ENCODE measurements at regions not wholly inside any gene's neighbourhood (a gene's known extent, or its start where the extent isn't known, plus 50 kb on each side); places are given as distances from the start of the nearest gene placed in this dataset.

DNA sequence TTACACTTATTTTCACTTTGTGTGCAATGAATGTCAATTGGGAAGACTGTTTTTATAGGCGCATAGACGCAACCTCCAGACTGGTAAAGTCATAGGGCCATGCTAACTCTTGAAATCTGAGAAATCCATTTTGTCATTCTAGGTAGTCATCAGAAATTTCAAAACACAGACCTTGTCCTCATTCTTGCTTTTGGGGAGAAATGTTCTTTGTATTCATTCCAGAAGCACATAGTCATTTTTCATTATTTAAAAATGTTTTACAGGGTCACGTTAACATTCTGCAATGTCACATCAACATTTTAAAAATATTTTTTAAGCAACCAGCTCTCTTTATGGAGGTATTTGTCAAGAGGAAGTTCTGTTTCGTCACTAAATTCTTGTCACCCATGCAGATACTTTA is 898.4 kb downstream of the PDCD6IP start:
- no TSS peak for BruUV-seq (replicated peaks)
- no peak for ATAC-seq
- ChIA-PET CTCF (no interaction called here), POLR2A (no interaction called here)
- Histone ChIP-seq H3K9me3 (ENCODE audit: control insufficient read depth, insufficient read depth, low read depth, low read length) (no peaks in the 10 kb centered on the region), H3K27me3 (ENCODE audit: control insufficient read depth, insufficient read depth, low read length) (no peaks in the 10 kb centered on the region), H3K4me3 (ENCODE audit: low read depth in 2 of 2, low read length in 2 of 2) (no peak overlapping the region), H3K36me3 (ENCODE audit: control insufficient read depth, insufficient read depth, low read length) (no peaks in the 10 kb centered on the region), H3K4me1 (ENCODE audit: control insufficient read depth, insufficient read depth, low read length) (no peaks in the 10 kb centered on the region), H3K27ac (ENCODE audit: low read length) (no peak overlapping the region)
- intact Hi-C loops (cut with micrococcal nuclease; ENCODE audit: unreplicated experiment) (no loop called here), in situ Hi-C loops (cut with HindIII; ENCODE audit: low pct_unique_long_range_greater_than_20kb, low sequenced_read_pairs) (no loop called here)
- DNase-seq (ENCODE audit: low read depth, low spot score), result no peak
- TF ChIP-seq, protein P1, sequence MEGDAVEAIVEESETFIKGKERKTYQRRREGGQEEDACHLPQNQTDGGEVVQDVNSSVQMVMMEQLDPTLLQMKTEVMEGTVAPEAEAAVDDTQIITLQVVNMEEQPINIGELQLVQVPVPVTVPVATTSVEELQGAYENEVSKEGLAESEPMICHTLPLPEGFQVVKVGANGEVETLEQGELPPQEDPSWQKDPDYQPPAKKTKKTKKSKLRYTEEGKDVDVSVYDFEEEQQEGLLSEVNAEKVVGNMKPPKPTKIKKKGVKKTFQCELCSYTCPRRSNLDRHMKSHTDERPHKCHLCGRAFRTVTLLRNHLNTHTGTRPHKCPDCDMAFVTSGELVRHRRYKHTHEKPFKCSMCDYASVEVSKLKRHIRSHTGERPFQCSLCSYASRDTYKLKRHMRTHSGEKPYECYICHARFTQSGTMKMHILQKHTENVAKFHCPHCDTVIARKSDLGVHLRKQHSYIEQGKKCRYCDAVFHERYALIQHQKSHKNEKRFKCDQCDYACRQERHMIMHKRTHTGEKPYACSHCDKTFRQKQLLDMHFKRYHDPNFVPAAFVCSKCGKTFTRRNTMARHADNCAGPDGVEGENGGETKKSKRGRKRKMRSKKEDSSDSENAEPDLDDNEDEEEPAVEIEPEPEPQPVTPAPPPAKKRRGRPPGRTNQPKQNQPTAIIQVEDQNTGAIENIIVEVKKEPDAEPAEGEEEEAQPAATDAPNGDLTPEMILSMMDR (IDR thresholded peaks at IDR 0.05), result no peak
- no peak for TF ChIP-seq SIN3A (IDR thresholded peaks at IDR 0.05; ENCODE audit: borderline replicate concordance, insufficient read depth, low read depth, low read length)
- no peak for TF ChIP-seq TCF7L2 (IDR thresholded peaks at IDR 0.05; ENCODE audit: low read depth, low read length)
- TF ChIP-seq POLR2AphosphoS5 (IDR thresholded peaks at IDR 0.05; ENCODE audit: low read depth, low read length), result no peak

DNA sequence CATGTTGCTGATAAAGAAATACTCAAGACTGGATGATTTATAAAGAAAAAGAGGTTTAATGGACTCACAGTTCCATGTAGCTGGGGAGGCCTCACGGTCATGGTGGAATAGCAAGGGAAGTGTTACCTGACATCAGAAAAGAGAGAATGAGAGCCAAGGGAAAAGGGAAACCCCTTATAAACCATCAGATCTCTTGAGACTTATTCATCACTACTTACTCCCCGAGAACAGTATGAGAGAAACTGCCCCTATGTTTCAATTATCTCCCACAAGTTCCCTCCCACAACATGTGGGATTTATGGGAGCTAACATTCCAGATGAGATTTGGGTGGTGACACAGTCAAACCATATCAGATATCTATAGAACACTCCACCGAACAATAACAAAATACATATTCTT is 904.6 kb downstream of the PDCD6IP start:
- ChIA-PET CTCF (no interaction called here), POLR2A (no interaction called here)
- BruUV-seq (replicated peaks), result no TSS peak
- no peak for DNase-seq (ENCODE audit: low read depth, low spot score)
- no peaks in the 10 kb centered on the region for H3K4me1 ChIP-seq (ENCODE audit: control insufficient read depth, insufficient read depth, low read length)
- in situ Hi-C loops (cut with HindIII; ENCODE audit: low pct_unique_long_range_greater_than_20kb, low sequenced_read_pairs) (no loop called here), intact Hi-C loops (cut with micrococcal nuclease; ENCODE audit: unreplicated experiment) (no loop called here)
- TF ChIP-seq SIN3A (IDR thresholded peaks at IDR 0.05; ENCODE audit: borderline replicate concordance, insufficient read depth, low read depth, low read length) (no peak), POLR2AphosphoS5 (IDR thresholded peaks at IDR 0.05; ENCODE audit: low read depth, low read length) (no peak), TCF7L2 (IDR thresholded peaks at IDR 0.05; ENCODE audit: low read depth, low read length) (no peak)
- TF ChIP-seq, protein P2, sequence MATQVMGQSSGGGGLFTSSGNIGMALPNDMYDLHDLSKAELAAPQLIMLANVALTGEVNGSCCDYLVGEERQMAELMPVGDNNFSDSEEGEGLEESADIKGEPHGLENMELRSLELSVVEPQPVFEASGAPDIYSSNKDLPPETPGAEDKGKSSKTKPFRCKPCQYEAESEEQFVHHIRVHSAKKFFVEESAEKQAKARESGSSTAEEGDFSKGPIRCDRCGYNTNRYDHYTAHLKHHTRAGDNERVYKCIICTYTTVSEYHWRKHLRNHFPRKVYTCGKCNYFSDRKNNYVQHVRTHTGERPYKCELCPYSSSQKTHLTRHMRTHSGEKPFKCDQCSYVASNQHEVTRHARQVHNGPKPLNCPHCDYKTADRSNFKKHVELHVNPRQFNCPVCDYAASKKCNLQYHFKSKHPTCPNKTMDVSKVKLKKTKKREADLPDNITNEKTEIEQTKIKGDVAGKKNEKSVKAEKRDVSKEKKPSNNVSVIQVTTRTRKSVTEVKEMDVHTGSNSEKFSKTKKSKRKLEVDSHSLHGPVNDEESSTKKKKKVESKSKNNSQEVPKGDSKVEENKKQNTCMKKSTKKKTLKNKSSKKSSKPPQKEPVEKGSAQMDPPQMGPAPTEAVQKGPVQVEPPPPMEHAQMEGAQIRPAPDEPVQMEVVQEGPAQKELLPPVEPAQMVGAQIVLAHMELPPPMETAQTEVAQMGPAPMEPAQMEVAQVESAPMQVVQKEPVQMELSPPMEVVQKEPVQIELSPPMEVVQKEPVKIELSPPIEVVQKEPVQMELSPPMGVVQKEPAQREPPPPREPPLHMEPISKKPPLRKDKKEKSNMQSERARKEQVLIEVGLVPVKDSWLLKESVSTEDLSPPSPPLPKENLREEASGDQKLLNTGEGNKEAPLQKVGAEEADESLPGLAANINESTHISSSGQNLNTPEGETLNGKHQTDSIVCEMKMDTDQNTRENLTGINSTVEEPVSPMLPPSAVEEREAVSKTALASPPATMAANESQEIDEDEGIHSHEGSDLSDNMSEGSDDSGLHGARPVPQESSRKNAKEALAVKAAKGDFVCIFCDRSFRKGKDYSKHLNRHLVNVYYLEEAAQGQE (IDR thresholded peaks at IDR 0.05; ENCODE audit: insufficient read depth in 1 of 2, low read depth in 2 of 2, low read length in 1 of 2), result no peak
- TF ChIP-seq, protein P1 (IDR thresholded peaks at IDR 0.05), result no peak
- H3K36me3 ChIP-seq (ENCODE audit: control insufficient read depth, insufficient read depth, low read length), result no peaks in the 10 kb centered on the region
- H3K27ac ChIP-seq (ENCODE audit: low read length), result no peak overlapping the region
- H3K4me3 ChIP-seq (ENCODE audit: low read depth in 2 of 2, low read length in 2 of 2), result no peak overlapping the region
- H3K9me3 ChIP-seq (ENCODE audit: control insufficient read depth, insufficient read depth, low read depth, low read length), result no peaks in the 10 kb centered on the region
- no peaks in the 10 kb centered on the region for H3K27me3 ChIP-seq (ENCODE audit: control insufficient read depth, insufficient read depth, low read length)
- ATAC-seq, result no peak
